Neuronal stem cell (in vitro differentiated cells): ENCODE measurements at regions not wholly inside any gene's neighbourhood (a gene's known extent, or its start where the extent isn't known, plus 50 kb on each side); places are given as distances from the start of the nearest gene placed in this dataset.

Experiments used
- DNase-seq: peaks from one replicate; pipeline ENCODE4 v3.0.0-alpha.2; 2013; ENCODE audit warnings: low spot score
- H2AFZ ChIP-seq: one replicate; pipeline ENCODE4 v1.6.1; 2013; ENCODE audit warnings: mild to moderate bottlenecking, low read length, inconsistent platforms
- H2AK5ac ChIP-seq: 2 replicates; pipeline ENCODE4 v1.6.1; 2013; ENCODE audit warnings: low read depth, mild to moderate bottlenecking, inconsistent platforms, low read length, moderate library complexity, mixed read lengths
- H2BK120ac ChIP-seq: 2 replicates; pipeline ENCODE4 v1.6.1; 2013; ENCODE audit warnings: low read depth, mild to moderate bottlenecking, inconsistent platforms, low read length, moderate library complexity, mixed read lengths
- H2BK12ac ChIP-seq: one replicate; pipeline ENCODE4 v1.6.1; 2013; ENCODE audit warnings: low read length, inconsistent platforms
- H2BK15ac ChIP-seq: 2 replicates; pipeline ENCODE4 v1.6.1; 2013; ENCODE audit warnings: mild to moderate bottlenecking, low read length, inconsistent platforms, mixed read lengths
- H2BK5ac ChIP-seq: one replicate; pipeline ENCODE4 v1.6.1; 2013; ENCODE audit warnings: inconsistent platforms, mild to moderate bottlenecking, low read length, moderate library complexity
- H3K14ac ChIP-seq: one replicate; pipeline ENCODE4 v1.6.1; 2013; ENCODE audit warnings: low read length, inconsistent platforms
- H3K18ac ChIP-seq: 2 replicates; pipeline ENCODE4 v1.6.1; 2013; ENCODE audit warnings: low read length, inconsistent platforms
- H3K23ac ChIP-seq: 2 replicates; pipeline ENCODE4 v1.6.1; 2013; ENCODE audit warnings: low read depth, mild to moderate bottlenecking, mixed read lengths, low read length, inconsistent platforms; ENCODE audit not compliant: poor library complexity
- H3K27ac ChIP-seq: replicated peaks from 3 replicates; pipeline ENCODE4 v1.5.1; 2013; ENCODE audit warnings: low read length, inconsistent platforms
- H3K27me3 ChIP-seq, 3 experiments: 2 replicates each; pipeline ENCODE4 v1.6.1; 2013; ENCODE audit warnings: low read length in 3 of 3, mild to moderate bottlenecking in 2 of 3, inconsistent platforms in 1 of 3, low read depth in 1 of 3, mixed read lengths in 1 of 3, moderate library complexity in 1 of 3; ENCODE audit not compliant: control insufficient read depth in 3 of 3, insufficient read depth in 3 of 3
- H3K36me3 ChIP-seq, 2 donors: replicated peaks in 1 of 2; 2 replicates each; pipeline ENCODE4 v1.6.1; 2013; ENCODE audit warnings: low read length in 2 of 2; ENCODE audit not compliant: control insufficient read depth in 2 of 2, insufficient read depth in 2 of 2
- H3K4ac ChIP-seq: 2 replicates; pipeline ENCODE4 v1.6.1; 2013; ENCODE audit warnings: inconsistent platforms, mild to moderate bottlenecking, low read length, moderate library complexity
- H3K4me1 ChIP-seq, 2 donors: 1 replicate in 1 of 2; 2 replicates in 1 of 2; pipeline ENCODE4 v1.6.1; 2013; ENCODE audit warnings: low read length in 2 of 2, low read depth in 1 of 2; ENCODE audit not compliant: control insufficient read depth in 2 of 2, insufficient read depth in 1 of 2
- H3K4me2 ChIP-seq: one replicate; pipeline ENCODE4 v1.6.1; 2013; ENCODE audit warnings: mild to moderate bottlenecking, low read length, inconsistent platforms; ENCODE audit not compliant: insufficient read depth, poor library complexity, severe bottlenecking
- H3K4me3 ChIP-seq, 2 donors: 2 replicates each; pipeline ENCODE4 v1.5.1; 2013; ENCODE audit warnings: low read length in 2 of 2, mild to moderate bottlenecking in 2 of 2, inconsistent platforms in 1 of 2, moderate library complexity in 1 of 2
- H3K79me1 ChIP-seq: one replicate; pipeline ENCODE4 v1.6.1; 2013; ENCODE audit warnings: low read depth, mild to moderate bottlenecking, inconsistent platforms, low read length, moderate library complexity
- H3K9ac ChIP-seq: one replicate; pipeline ENCODE4 v1.6.1; 2013; ENCODE audit warnings: mild to moderate bottlenecking, low read depth, low read length, inconsistent platforms; ENCODE audit not compliant: poor library complexity
- H3K9me3 ChIP-seq, 2 donors: replicated peaks in 1 of 2; 2 replicates each; pipeline versions ENCODE3 to v1.6.1; 2013; ENCODE audit warnings: low read length in 2 of 2, mild to moderate bottlenecking in 2 of 2, inconsistent platforms in 1 of 2, low read depth in 1 of 2, mixed read lengths in 1 of 2, moderate library complexity in 1 of 2; ENCODE audit not compliant: control insufficient read depth in 2 of 2, insufficient read depth in 1 of 2
- H4K8ac ChIP-seq: one replicate; pipeline ENCODE4 v1.6.1; 2013; ENCODE audit warnings: low read depth, mild to moderate bottlenecking, inconsistent platforms, low read length, moderate library complexity
- H4K91ac ChIP-seq: one replicate; pipeline ENCODE4 v1.6.1; 2013; ENCODE audit warnings: low read length, low read depth, mild to moderate bottlenecking, inconsistent platforms; ENCODE audit not compliant: poor library complexity
- WGBS, 2 donors: extraction: QIAGEN DNeasy Blood & Tissue Kit; methylation state at CpG; one replicate each; pipeline ENCODE4 v1.1.7; 2013; ENCODE audit warnings: missing lambda C conversion rate in 2 of 2, mixed read lengths in 1 of 2; ENCODE audit not compliant: insufficient read length in 2 of 2, insufficient replicate concordance in 1 of 2; ENCODE audit errors: extremely low coverage in 2 of 2; 5-methylcytosine and 5-hydroxymethylcytosine counted together

GRCh38 chr16:54587176-54587515 is 300.6 kb upstream of the IRX3 start:
- no peak overlapping the region for H2BK5ac ChIP-seq
- WGBS, 2 donors, result no CpG with 5 or more reads among the region's 3 CpGs
- no peak for DNase-seq
- no peak overlapping the region for H2BK120ac ChIP-seq
- H3K4me3 ChIP-seq, result no peak overlapping the region
- no peak overlapping the region for H3K23ac ChIP-seq
- H2AFZ ChIP-seq, result no peak overlapping the region
- H4K91ac ChIP-seq, result no peak overlapping the region
- no peaks in the 10 kb centered on the region for H3K9me3 ChIP-seq
- H3K27me3 ChIP-seq, result peaks cover 0 to 70% (median 10%) of the 10 kb centered on the region in 3 experiments
- H2BK12ac ChIP-seq, result no peak overlapping the region
- no peak overlapping the region for H3K4me2 ChIP-seq
- H4K8ac ChIP-seq, result no peak overlapping the region
- H3K18ac ChIP-seq, result no peak overlapping the region
- no peak overlapping the region for H2AK5ac ChIP-seq
- no peaks in the 10 kb centered on the region for H3K36me3 ChIP-seq
- no peak overlapping the region for H3K27ac ChIP-seq
- H3K9ac ChIP-seq, result no peak overlapping the region
- no peak overlapping the region for H3K14ac ChIP-seq
- no peaks in the 10 kb centered on the region for H3K79me1 ChIP-seq
- peaks cover 17 to 30% of the 10 kb centered on the region in 2 donors for H3K4me1 ChIP-seq
- no peak overlapping the region for H2BK15ac ChIP-seq
- H3K4ac ChIP-seq, result no peak overlapping the region

- Histone ChIP-seq H3K14ac (no peak overlapping the region), H3K23ac (no peak overlapping the region), H3K27me3 (peaks cover 0 to 70% (median 10%) of the 10 kb centered on the region in 3 experiments)
These were observed 300.0 kb upstream of the IRX3 start for GRCh38 chr16:54586474-54587175.

DNA sequence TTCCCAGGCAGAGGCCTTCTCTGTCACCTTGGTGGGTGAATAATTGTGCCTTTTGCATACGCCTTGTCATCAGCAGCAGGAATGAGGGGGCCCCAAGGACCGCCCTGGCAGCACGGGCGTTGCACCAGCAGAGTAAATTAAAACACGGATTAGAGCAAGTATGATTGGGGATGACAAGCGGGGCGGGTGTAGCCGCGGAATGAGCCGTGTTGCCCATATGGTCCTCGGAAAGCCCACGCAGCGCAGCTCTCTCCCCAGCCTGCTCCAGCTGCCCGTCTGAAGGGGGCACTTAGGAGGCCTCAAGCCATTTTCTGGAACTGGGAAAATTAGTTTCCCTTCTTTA is 299.4 kb upstream of the IRX3 start:
- DNase-seq, result no peak
- Histone ChIP-seq H2BK120ac (no peak overlapping the region), H3K27ac (no peak overlapping the region), H3K4me1 (peaks cover 11 to 26% of the 10 kb centered on the region in 2 donors), H3K27me3 (peaks cover 0 to 73% (median 10%) of the 10 kb centered on the region in 3 experiments), H4K8ac (no peak overlapping the region), H2BK12ac (no peak overlapping the region), H4K91ac (no peak overlapping the region), H3K4me2 (no peak overlapping the region), H2BK5ac (no peak overlapping the region), H3K79me1 (no peaks in the 10 kb centered on the region), H2AFZ (peak overlapping the region; percentile 84), H2BK15ac (no peak overlapping the region), H3K14ac (no peak overlapping the region), H3K23ac (no peak overlapping the region), H3K4ac (no peak overlapping the region), H3K18ac (no peak overlapping the region), H3K4me3 (no peak overlapping the region), H3K9ac (no peak overlapping the region), H3K36me3 (no peaks in the 10 kb centered on the region), H2AK5ac (no peak overlapping the region), H3K9me3 (peaks cover 0 to 5% of the 10 kb centered on the region in 2 donors)
- WGBS, 2 donors, result no CpG with 5 or more reads among the region's 14 CpGs

More at GRCh38 chr16:54586474-54587175, 300.0 kb upstream of the IRX3 start:
- H3K4me2 ChIP-seq, result no peak overlapping the region
- peaks cover 0 to 2% of the 10 kb centered on the region in 2 donors for H3K9me3 ChIP-seq
- H3K79me1 ChIP-seq, result no peaks in the 10 kb centered on the region
- no peak overlapping the region for H3K9ac ChIP-seq
- H2BK15ac ChIP-seq, result no peak overlapping the region
- H4K91ac ChIP-seq, result no peak overlapping the region
- no peak overlapping the region for H3K4ac ChIP-seq
- H3K18ac ChIP-seq, result no peak overlapping the region
- no peak overlapping the region for H2BK120ac ChIP-seq
- WGBS, 2 donors, result no CpG with 5 or more reads among the region's 4 CpGs
- H3K27ac ChIP-seq, result no peak overlapping the region
- H2BK5ac ChIP-seq, result no peak overlapping the region
- no peak for DNase-seq
- H3K36me3 ChIP-seq, result no peaks in the 10 kb centered on the region
- no peak overlapping the region for H2BK12ac ChIP-seq
- H2AK5ac ChIP-seq, result no peak overlapping the region
- peaks cover 12 to 28% of the 10 kb centered on the region in 2 donors for H3K4me1 ChIP-seq
- no peak overlapping the region for H4K8ac ChIP-seq
- peak overlapping the region; percentile 84 for H2AFZ ChIP-seq
- no peak overlapping the region for H3K4me3 ChIP-seq

DNA sequence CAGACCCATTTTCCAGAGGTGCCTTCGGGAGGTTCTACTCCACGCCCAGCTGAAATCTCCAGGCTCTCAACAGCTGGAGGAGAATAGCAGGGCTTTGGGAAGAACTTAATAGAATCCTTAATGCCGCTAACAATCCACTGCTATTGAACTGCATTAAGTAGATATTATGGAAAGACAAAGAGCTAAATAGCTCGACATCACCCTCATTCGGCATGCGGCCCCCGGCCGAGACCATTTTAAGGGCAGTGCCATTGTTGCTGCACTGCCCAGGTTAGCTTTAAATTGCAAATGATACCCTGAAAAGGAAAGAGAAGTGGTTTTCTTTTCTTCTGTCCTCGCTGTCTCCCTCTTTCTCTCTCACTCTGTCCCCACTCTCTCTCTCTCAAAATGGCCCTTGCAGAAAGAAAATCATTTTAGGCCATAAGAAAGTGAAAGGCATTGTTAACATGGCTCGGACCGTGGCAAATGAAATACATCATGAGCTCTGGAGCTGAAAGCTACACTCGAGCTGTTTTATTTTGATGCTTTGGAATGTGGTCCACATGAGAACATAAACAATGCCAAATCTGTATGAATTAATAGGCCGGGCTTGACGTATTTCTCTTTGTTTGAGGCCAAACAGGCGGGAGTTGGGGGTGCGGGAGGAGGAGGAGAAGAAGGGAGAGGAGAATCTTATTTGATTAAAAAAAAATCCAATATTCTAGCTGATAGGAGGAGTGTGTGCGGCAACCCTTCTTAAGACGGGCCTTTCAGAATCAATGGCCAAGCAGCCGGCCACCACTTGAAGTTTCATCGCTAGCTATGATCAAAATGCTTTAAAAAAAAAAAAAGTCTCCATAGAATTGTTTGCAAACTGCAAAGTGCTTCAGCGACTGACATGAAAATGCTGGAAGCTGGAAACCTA is 298.8 kb upstream of the IRX3 start:
- Histone ChIP-seq H3K9ac (no peak overlapping the region), H3K14ac (no peak overlapping the region), H3K4me3 (no peak overlapping the region), H2BK12ac (no peak overlapping the region), H3K18ac (no peak overlapping the region), H2BK15ac (no peak overlapping the region), H3K23ac (no peak overlapping the region), H3K79me1 (no peaks in the 10 kb centered on the region), H3K27ac (no peak overlapping the region), H3K9me3 (peaks cover 1 to 5% of the 10 kb centered on the region in 2 donors), H2AK5ac (no peak overlapping the region), H4K8ac (no peak overlapping the region), H2BK120ac (no peak overlapping the region), H4K91ac (no peak overlapping the region), H3K36me3 (no peaks in the 10 kb centered on the region), H3K27me3 (peaks cover 0 to 71% (median 10%) of the 10 kb centered on the region in 3 experiments), H2AFZ (peak overlapping the region; percentile 84), H3K4me1 (peaks cover 11 to 23% of the 10 kb centered on the region in 2 donors), H2BK5ac (no peak overlapping the region), H3K4me2 (no peak overlapping the region), H3K4ac (no peak overlapping the region)
- WGBS, 2 donors, result no CpG with 5 or more reads among the region's 21 CpGs
- no peak for DNase-seq
